ENCODE measurements at regions not wholly inside any gene's neighbourhood (a gene's known extent, or its start where the extent isn't known, plus 50 kb on each side); places are given as distances from the start of the nearest gene placed in this dataset.
"Not testable (repeated sequence)": the region's sequence is repeated elsewhere in the genome, so short reads cannot be mapped to it uniquely, and the experiment has no call there.

- no peak for DNase-seq (ENCODE audit: low spot score)
Observed at GRCh38 chr12:33323823-33324222, 115.8 kb downstream of the SYT10 start.

- DNase-seq (ENCODE audit: low spot score) = no peak
Observed at GRCh38 chr12:33322519-33322918, 117.1 kb downstream of the SYT10 start.

GRCh38 chr12:33317746-33318145 is 121.9 kb downstream of the SYT10 start:
- no peak for DNase-seq (ENCODE audit: low spot score)

- no peak for DNase-seq (ENCODE audit: low spot score)
Observed at GRCh38 chr12:33314223-33314622, 125.4 kb downstream of the SYT10 start.

- DNase-seq (ENCODE audit: low spot score) = no peak
Observed at GRCh38 chr12:33313476-33313875, 126.1 kb downstream of the SYT10 start.

GRCh38 chr12:33310471-33310870 is 129.1 kb downstream of the SYT10 start:
- no peak for DNase-seq (ENCODE audit: low spot score)

GRCh38 chr12:33304176-33304575 is 135.4 kb downstream of the SYT10 start:
- DNase-seq (ENCODE audit: low spot score) = no peak

- DNase-seq (ENCODE audit: low spot score) = no peak
Observed at GRCh38 chr12:33296529-33296928, 143.1 kb downstream of the SYT10 start.

GRCh38 chr12:33290703-33291102 is 148.9 kb downstream of the SYT10 start:
- no peak for DNase-seq (ENCODE audit: low spot score)

GRCh38 chr12:33283054-33283453 is 156.6 kb downstream of the SYT10 start:
- DNase-seq (ENCODE audit: low spot score) = no peak

- DNase-seq (ENCODE audit: low spot score) = no peak
Observed at GRCh38 chr12:33277376-33277775, 162.2 kb downstream of the SYT10 start.

- no peak for DNase-seq (ENCODE audit: low spot score)
Observed at GRCh38 chr12:33267641-33268040, 172.0 kb downstream of the SYT10 start.

- no peak for DNase-seq (ENCODE audit: low spot score)
Observed at GRCh38 chr12:33265900-33266299, 173.7 kb downstream of the SYT10 start.

- no peak for DNase-seq (ENCODE audit: low spot score)
Observed at GRCh38 chr12:33265033-33265731, 174.4 kb downstream of the SYT10 start.

GRCh38 chr12:33253178-33253577 is 186.4 kb downstream of the SYT10 start:
- no peak for DNase-seq (ENCODE audit: low spot score)

- no peak for DNase-seq (ENCODE audit: low spot score)
Observed at GRCh38 chr12:33251548-33251947, 188.1 kb downstream of the SYT10 start.

- DNase-seq (ENCODE audit: low spot score) = no peak
Observed at GRCh38 chr12:33248364-33248763, 191.3 kb downstream of the SYT10 start.

GRCh38 chr12:33247625-33248024 is 192.0 kb downstream of the SYT10 start:
- no peak for DNase-seq (ENCODE audit: low spot score)

- DNase-seq (ENCODE audit: low spot score) = peak; percentile 19
Observed at GRCh38 chr12:33245434-33245833, 194.2 kb downstream of the SYT10 start.

- no peak for DNase-seq (ENCODE audit: low spot score)
Observed at GRCh38 chr12:33226671-33227070, 212.9 kb downstream of the SYT10 start.

GRCh38 chr12:33223956-33224355 is 215.7 kb downstream of the SYT10 start:
- no peak for DNase-seq (ENCODE audit: low spot score)

- no peak for DNase-seq (ENCODE audit: low spot score)
Observed at GRCh38 chr12:33222357-33222756, 217.3 kb downstream of the SYT10 start.

- DNase-seq (ENCODE audit: low spot score) = no peak
Observed at GRCh38 chr12:33205981-33206380, 233.6 kb downstream of the SYT10 start.

GRCh38 chr12:33194389-33194788 is 245.2 kb downstream of the SYT10 start:
- DNase-seq (ENCODE audit: low spot score) = not testable (repeated sequence)

Measured in pons (tissue), 1 donor.